Neural cell (in vitro differentiated cells): ENCODE measurements at regions not wholly inside any gene's neighbourhood (a gene's known extent, or its start where the extent isn't known, plus 50 kb on each side); places are given as distances from the start of the nearest gene placed in this dataset.

ENCODE experiments used
- CTCF ChIP-seq: fragments of 450-650 bp; IDR thresholded peaks from 2 replicates; pipeline ENCODE4 v1.5.1; 2014; ENCODE audit warnings: antibody characterized with exemption, mild to moderate bottlenecking, moderate library complexity; ENCODE audit not compliant: poor library complexity, severe bottlenecking
- EZH2 ChIP-seq: fragments of 200-600, 300-800 bp; shearing (Covaris generic), sonication (generic); IDR thresholded peaks from 2 replicates; pipeline ENCODE4 v1.6.1; 2014; ENCODE audit warnings: antibody characterized with exemption, low read length, borderline replicate concordance, mild to moderate bottlenecking; ENCODE audit not compliant: insufficient read depth, poor library complexity, severe bottlenecking
- POLR2AphosphoS5 ChIP-seq: IDR thresholded peaks from 2 replicates; pipeline ENCODE4 v1.6.1; 2012
- REST ChIP-seq: IDR thresholded peaks from 2 replicates; pipeline ENCODE4 v1.6.1; 2012; ENCODE audit warnings: borderline replicate concordance
- SMC3 ChIP-seq: fragments of 450-650 bp; conservative IDR thresholded peaks from 2 replicates; pipeline ENCODE4 v1.6.1; 2014; ENCODE audit warnings: antibody characterized with exemption, mild to moderate bottlenecking, moderate library complexity; ENCODE audit not compliant: poor library complexity
- TAF1 ChIP-seq: IDR thresholded peaks from 2 replicates; pipeline ENCODE4 v1.6.1; 2012; ENCODE audit warnings: low read depth

DNA sequence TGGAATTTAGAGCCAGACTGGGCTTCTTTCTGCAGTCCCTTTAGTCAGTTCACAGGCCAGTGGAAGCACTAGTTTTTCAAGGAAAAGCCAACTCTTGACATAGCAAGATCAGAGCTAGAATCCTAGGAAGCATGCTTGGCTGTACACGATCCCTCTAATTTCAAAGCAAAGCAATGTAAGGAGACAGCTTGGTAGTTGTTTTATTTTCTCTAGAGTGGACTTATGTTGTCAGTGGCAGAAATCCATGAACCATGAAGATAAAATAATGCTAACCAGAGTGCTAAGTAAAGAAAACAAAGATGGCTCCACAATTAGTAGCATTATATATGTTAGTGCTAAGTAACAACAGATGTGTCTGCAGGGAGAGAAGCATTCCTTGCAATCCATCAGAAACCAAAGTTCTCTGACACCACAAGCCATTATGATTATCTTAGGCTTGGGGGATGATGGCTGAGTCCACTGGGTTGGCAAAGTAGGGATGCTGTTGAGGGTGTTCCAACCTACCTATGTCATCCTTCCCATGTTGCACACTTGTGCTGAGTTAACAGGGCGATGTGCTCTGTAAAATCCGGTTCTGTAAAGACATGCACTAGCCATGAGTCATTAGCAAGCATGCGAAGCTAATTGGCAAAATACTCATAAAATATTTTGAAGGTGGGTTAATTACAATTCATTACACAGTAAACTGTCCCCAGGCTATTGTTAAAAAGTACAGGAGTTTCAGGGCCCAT, 115.2 kb downstream of the BMP2 start:
- no peak for TF ChIP-seq CTCF
- no peak for TF ChIP-seq EZH2
- no peak for TF ChIP-seq TAF1
- no peak for TF ChIP-seq REST
- TF ChIP-seq SMC3, result no peak
- no peak for TF ChIP-seq POLR2AphosphoS5
